COLO829 (cell line): ENCODE measurements at regions not wholly inside any gene's neighbourhood (a gene's known extent, or its start where the extent isn't known, plus 50 kb on each side); places are given as distances from the start of the nearest gene placed in this dataset.
A peak's percentile ranks its signal among the peaks of the same experiment; 100 is the strongest.
"Not testable (repeated sequence)": the region's sequence is repeated elsewhere in the genome, so short reads cannot be mapped to it uniquely, and the experiment has no call there.

Source experiments
- DNase-seq: peaks from one replicate; pipeline ENCODE4 v3.0.0; 2012; ENCODE audit warnings: low spot score

- DNase-seq: no peak
Observed at GRCh38 chr11:97880209-97880608, 1140.5 kb upstream of the CNTN5 start.

GRCh38 chr11:97883086-97883485, 1137.7 kb upstream of the CNTN5 start:
- DNase-seq: no peak

- DNase-seq: no peak
Observed at GRCh38 chr11:97888641-97889040, 1132.1 kb upstream of the CNTN5 start.

GRCh38 chr11:97890466-97890865, 1130.3 kb upstream of the CNTN5 start:
- no peak for DNase-seq

- DNase-seq: no peak
Observed at GRCh38 chr11:97893612-97894011, 1127.1 kb upstream of the CNTN5 start.

- DNase-seq: no peak
Observed at GRCh38 chr11:97894978-97895377, 1125.8 kb upstream of the CNTN5 start.

GRCh38 chr11:97895572-97895971, 1125.2 kb upstream of the CNTN5 start:
- no peak for DNase-seq

GRCh38 chr11:97902828-97903227, 1117.9 kb upstream of the CNTN5 start:
- no peak for DNase-seq

- no peak for DNase-seq
Observed at GRCh38 chr11:97905101-97905500, 1115.6 kb upstream of the CNTN5 start.

GRCh38 chr11:97905671-97906070, 1115.1 kb upstream of the CNTN5 start:
- no peak for DNase-seq

GRCh38 chr11:97908354-97908753, 1112.4 kb upstream of the CNTN5 start:
- DNase-seq: no peak

- DNase-seq: peak; percentile 0
Observed at GRCh38 chr11:97909614-97910399, 1110.9 kb upstream of the CNTN5 start.

GRCh38 chr11:97912629-97913028, 1108.1 kb upstream of the CNTN5 start:
- no peak for DNase-seq

- DNase-seq: not testable (repeated sequence)
Observed at GRCh38 chr11:97922933-97923332, 1097.8 kb upstream of the CNTN5 start.

GRCh38 chr11:97934572-97935208, 1086.1 kb upstream of the CNTN5 start:
- DNase-seq: no peak

- no peak for DNase-seq
Observed at GRCh38 chr11:97937501-97937900, 1083.2 kb upstream of the CNTN5 start.

GRCh38 chr11:97938789-97939188, 1082.0 kb upstream of the CNTN5 start:
- no peak for DNase-seq

- no peak for DNase-seq
Observed at GRCh38 chr11:97943493-97943892, 1077.3 kb upstream of the CNTN5 start.

- DNase-seq: no peak
Observed at GRCh38 chr11:97948793-97949192, 1072.0 kb upstream of the CNTN5 start.

GRCh38 chr11:97955595-97955994, 1065.2 kb upstream of the CNTN5 start:
- DNase-seq: no peak

GRCh38 chr11:97956904-97957303, 1063.8 kb upstream of the CNTN5 start:
- DNase-seq: no peak

GRCh38 chr11:97961431-97961830, 1059.3 kb upstream of the CNTN5 start:
- DNase-seq: no peak

- DNase-seq: no peak
Observed at GRCh38 chr11:97962758-97963157, 1058.0 kb upstream of the CNTN5 start.
